ENCODE measurements at regions not wholly inside any gene's neighbourhood (a gene's known extent, or its start where the extent isn't known, plus 50 kb on each side); places are given as distances from the start of the nearest gene placed in this dataset.

GRCh38 chr12:3962631-3963483, 89.7 kb upstream of the PARP11 start:
- CTCF ChIA-PET, result interaction anchor here (0.9 to 3.7 kb wide), 9 partner anchors 11 to 314 kb away, joined by 3 to 53 read pairs (median 5); no protein-coding TSS in a partner anchor

More at GRCh38 chr12:3962631-3963483, 89.7 kb upstream of the PARP11 start:
- H3K27ac Mint-ChIP-seq, result peak overlapping the region; percentile 7
- Histone ChIP-seq H3K36me3 (replicated peaks in 1 of 2; ENCODE audit: control extremely low read depth in 1 of 2, control insufficient read depth in 1 of 2, extremely low read depth in 1 of 2, insufficient read depth in 2 of 2, low read length in 1 of 2) (no peaks in the 10 kb centered on the region), H3K79me2 (ENCODE audit: control insufficient read depth, insufficient read depth, low read length) (no peaks in the 10 kb centered on the region), H3K27ac (ENCODE audit: low read length in 2 of 2) (no peak overlapping the region), H3K4me2 (replicated peaks; ENCODE audit: low read depth, low read length, poor library complexity, severe bottlenecking) (peak overlapping the region; percentile 41), H4K20me1 (ENCODE audit: control insufficient read depth, insufficient read depth, low read length, poor library complexity, severe bottlenecking) (no peaks in the 10 kb centered on the region), H3K9ac (ENCODE audit: low read length) (no peak overlapping the region), H3K9me3 (ENCODE audit: control extremely low read depth in 1 of 3, control insufficient read depth in 2 of 3, insufficient read depth in 1 of 3, low read length in 2 of 3) (no peaks in the 10 kb centered on the region), H3K4me3 (ENCODE audit: control extremely low read depth in 1 of 5, extremely low read depth in 1 of 5, insufficient read depth in 1 of 5, low read depth in 2 of 5, low read length in 4 of 5) (no peak overlapping the region), H2AFZ (ENCODE audit: insufficient read depth, low read depth, low read length, poor library complexity, severe bottlenecking) (peak overlapping the region; percentile 49), H3K27me3 (replicated peaks in 1 of 4; ENCODE audit: control extremely low read depth in 1 of 4, control insufficient read depth in 3 of 4, insufficient read depth in 4 of 4, low read length in 3 of 4) (no peaks in the 10 kb centered on the region), H3K4me1 (ENCODE audit: control insufficient read depth in 2 of 2, insufficient read depth in 2 of 2, low read length in 2 of 2) (peaks cover 9 to 10% of the 10 kb centered on the region in 2 donors)
- no peaks in the 10 kb centered on the region for H3K9me3 Mint-ChIP-seq (ENCODE audit: insufficient read depth)
- intact Hi-C loops (cut with micrococcal nuclease), result no loop called here
- peaks cover 12% of the 10 kb centered on the region for H3K4me1 Mint-ChIP-seq
- TF ChIP-seq CTCF (IDR thresholded peaks at IDR 0.05) (peak; percentile 27), EZH2 (IDR thresholded peaks at IDR 0.05; ENCODE audit: borderline replicate concordance, insufficient read depth, low read depth, low read length, poor library complexity, severe bottlenecking) (no peak)
- no peak overlapping the region for H3K4me3 Mint-ChIP-seq
- WGBS (ENCODE audit: insufficient coverage), result 34% methylated on average over 6 of the region's 8 CpGs
- peaks cover 3% of the 10 kb centered on the region for H3K27me3 Mint-ChIP-seq
- POLR2A ChIA-PET, result no interaction called here
- DNase-seq (peak; percentile 63), ATAC-seq (ENCODE audit: low read depth) (peak; percentile 91)
